HG02981 (cell line): ENCODE measurements at regions not wholly inside any gene's neighbourhood (a gene's known extent, or its start where the extent isn't known, plus 50 kb on each side); places are given as distances from the start of the nearest gene placed in this dataset.

Source experiments
- ATAC-seq: cut with Tn5 transposase; IDR thresholded peaks from one replicate; pipeline ENCODE4 v1.9.1; 2021; ENCODE audit warnings: mild to moderate bottlenecking, moderate library complexity; ENCODE audit not compliant: unreplicated experiment

GRCh38 chr3:59160133-59160746 lies 110.4 kb upstream of the CFAP20DC start:
- no peak for ATAC-seq

DNA sequence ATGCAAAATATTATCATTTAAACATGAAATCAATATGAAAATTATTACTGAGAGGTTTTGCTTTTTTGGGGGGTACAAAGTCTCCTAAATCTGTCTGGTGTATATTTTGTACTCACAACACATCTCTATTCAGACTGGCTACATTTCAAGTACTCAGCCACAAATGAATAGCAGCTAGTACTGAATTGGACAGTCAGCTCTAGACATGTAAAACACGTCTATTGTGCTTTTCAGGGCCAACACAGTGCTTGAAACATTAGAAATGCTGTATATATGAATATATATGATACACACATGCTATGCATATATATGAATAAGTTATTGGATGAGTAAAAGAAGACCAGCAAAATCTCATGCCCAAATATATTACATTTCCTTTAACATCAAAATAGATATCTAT lies 103.8 kb upstream of the CFAP20DC start:
- ATAC-seq = no peak

DNA sequence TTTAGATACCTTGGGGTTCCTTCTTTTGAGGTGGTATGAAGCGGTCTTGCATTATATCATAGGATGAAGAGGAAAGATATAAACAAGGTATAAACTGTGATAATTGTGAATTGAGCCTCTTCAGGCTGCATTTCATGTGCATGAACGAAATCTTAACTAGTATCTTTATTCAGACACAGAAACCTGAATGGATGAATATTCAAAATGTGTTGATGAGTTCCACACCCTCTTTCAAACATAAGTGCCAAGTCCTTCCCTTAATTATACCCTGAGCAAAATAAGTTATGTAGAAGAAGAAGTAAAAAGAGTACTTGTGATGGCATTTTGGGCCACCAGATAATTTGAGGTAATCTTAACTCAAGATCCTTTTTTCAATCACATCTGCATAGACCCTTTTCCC lies 103.1 kb upstream of the CFAP20DC start:
- no peak for ATAC-seq

- no peak for ATAC-seq
These were observed 100.2 kb upstream of the CFAP20DC start for GRCh38 chr3:59150039-59150438.

DNA sequence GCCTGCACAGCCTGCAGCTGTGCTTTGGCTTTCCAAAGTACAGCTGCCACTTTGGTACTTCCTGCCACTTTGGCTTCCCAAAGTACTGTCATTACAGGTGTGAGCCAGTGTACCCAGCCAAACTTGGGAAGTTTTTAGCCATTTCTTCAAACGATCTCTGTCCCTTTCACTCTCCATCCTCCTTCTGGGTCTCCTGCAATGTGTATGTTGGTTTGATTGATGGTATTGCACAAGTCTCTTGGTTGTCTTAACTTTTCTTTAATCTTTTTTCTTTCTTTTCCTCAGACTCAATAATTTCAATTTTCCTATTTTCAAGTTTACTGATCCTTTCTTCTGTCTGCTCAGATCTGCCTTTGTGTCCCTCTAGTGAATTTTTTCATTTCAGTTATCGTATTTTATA lies 99.3 kb upstream of the CFAP20DC start:
- ATAC-seq = no peak

DNA sequence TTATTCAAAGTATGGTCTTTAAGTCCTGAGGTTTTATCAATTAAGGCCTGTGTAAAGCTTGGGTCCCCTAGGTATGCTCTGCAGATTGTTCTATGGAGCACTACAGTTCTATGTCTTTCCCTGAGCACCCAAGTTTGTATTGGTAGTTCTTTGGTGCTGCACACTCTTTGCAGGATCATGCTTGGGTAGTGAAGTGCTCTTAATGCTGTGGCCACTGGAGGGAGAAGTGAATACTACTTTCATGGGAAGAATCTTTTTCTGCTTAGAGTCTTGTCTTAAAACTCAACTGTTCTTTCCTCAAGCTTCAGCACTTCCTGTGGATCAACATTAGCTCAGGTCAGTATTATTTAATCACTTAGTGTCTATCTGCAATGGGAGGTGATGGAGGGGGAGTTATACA lies 93.6 kb upstream of the CFAP20DC start:
- ATAC-seq = no peak

- no peak for ATAC-seq
These were observed 92.7 kb upstream of the CFAP20DC start for GRCh38 chr3:59142556-59142955.

GRCh38 chr3:59138966-59139365 lies 89.1 kb upstream of the CFAP20DC start:
- no peak for ATAC-seq

- ATAC-seq = no peak
These were observed 87.6 kb upstream of the CFAP20DC start for GRCh38 chr3:59137415-59137814.

- no peak for ATAC-seq
These were observed 86.3 kb upstream of the CFAP20DC start for GRCh38 chr3:59136081-59136480.

DNA sequence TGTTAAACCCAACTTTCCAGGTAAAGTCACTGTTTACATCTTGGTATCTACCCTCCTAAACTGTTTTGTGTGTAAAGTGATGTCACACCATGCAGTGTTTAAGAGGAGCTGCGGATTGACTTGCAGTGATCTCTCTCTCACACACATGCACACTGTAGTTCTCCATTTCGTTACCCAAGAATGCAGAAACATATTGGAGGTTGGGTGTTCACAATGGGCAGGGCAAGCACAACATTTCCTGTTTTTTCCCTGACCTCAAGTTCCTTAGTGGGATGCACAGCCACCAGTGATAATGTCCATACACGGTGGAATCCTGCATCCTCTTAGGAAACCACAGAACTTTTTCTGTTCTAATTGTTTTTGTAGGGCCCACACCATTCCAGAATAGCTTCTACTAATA lies 85.3 kb upstream of the CFAP20DC start:
- no peak for ATAC-seq

- no peak for ATAC-seq
These were observed 83.5 kb upstream of the CFAP20DC start for GRCh38 chr3:59133311-59133710.

DNA sequence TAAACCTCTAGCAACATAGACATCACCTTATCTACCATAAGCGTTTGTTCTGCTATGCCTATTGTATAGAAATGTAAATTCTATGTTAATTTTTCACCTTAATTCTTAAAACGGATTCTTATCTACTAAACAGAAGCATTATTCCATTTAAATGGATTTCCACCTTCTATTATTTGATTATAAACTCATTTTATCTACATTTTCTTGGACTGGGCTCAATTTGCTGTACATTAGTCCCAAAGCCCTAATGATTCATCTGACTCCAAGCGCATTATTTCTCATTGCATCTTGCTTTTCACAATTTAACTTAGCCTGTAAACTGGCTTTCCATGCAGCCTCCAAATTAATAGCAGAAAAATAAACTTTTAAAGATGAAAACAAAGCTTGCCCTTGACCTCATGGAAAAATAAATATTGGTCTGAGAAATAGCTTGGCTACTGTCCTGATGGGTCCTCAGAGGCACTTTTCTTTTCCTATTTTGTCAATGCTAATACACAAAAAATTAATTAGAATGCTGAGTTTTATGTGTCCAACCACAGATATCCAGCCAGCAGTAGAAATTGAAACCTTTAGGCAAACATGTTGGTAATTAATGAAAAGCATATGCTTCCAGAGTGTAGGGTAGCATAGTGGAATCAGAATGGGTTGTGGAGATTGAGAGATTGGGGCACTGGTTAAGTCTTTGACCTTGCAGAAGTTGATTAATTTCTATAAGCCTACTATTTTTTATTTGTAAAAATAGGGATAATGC lies 81.4 kb upstream of the CFAP20DC start:
- ATAC-seq = no peak

DNA sequence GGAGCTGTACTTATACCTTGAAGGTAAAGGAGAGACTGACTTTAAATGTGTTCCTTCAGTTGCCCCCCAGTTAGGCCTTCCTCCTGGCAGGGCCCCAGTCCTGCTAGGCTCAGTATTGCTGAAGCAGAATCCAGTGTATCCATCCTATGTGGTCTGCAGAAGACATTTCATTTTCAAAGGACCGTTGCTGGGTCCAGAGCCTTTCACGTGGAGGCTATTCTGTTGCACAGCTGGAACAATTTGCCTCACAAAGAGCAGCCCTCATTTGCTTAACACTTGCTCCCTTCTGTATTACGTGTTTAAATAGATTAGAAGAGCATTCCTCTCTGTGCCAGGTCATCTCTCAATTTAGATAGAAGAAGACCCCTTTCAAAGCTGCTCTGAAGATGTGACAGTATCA lies 78.9 kb upstream of the CFAP20DC start:
- ATAC-seq = no peak

DNA sequence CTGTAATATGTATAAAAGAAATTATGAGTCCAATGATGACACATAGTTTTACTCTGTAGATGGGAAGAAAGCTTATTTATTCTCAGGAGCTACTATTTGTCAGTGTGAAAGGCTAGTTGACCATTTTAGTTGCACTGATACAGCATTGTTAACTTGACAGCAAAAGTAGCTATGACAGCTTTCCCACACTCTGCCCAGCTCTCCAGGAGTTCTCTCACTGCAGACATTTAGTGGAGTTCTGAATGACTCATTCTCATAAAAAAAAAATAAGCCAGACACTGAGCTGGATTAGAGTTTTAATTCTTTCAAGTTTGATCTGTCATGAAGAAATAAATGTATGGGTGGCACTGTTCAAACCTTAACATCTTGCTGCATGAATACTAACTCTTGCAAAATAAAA lies 77.2 kb upstream of the CFAP20DC start:
- ATAC-seq = no peak

DNA sequence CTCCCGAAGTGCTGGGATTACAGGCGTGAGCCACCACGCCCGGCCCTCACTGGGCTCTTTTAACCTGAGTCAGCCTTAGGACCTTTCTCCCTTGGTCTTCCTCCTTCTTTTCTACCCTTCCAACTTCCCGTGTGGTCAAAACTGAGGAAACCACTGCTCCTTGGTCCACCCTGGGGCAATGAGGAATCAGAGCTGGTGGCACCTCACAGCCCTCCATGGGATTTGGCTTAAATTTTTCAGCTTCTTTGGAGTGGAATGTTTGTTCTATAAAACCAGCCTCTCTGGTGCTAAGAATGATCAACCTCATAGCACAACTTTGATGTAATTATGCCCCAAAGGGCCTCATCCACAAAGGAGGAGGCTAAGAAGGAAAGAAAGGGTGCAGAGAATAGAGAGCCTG lies 76.6 kb upstream of the CFAP20DC start:
- no peak for ATAC-seq

DNA sequence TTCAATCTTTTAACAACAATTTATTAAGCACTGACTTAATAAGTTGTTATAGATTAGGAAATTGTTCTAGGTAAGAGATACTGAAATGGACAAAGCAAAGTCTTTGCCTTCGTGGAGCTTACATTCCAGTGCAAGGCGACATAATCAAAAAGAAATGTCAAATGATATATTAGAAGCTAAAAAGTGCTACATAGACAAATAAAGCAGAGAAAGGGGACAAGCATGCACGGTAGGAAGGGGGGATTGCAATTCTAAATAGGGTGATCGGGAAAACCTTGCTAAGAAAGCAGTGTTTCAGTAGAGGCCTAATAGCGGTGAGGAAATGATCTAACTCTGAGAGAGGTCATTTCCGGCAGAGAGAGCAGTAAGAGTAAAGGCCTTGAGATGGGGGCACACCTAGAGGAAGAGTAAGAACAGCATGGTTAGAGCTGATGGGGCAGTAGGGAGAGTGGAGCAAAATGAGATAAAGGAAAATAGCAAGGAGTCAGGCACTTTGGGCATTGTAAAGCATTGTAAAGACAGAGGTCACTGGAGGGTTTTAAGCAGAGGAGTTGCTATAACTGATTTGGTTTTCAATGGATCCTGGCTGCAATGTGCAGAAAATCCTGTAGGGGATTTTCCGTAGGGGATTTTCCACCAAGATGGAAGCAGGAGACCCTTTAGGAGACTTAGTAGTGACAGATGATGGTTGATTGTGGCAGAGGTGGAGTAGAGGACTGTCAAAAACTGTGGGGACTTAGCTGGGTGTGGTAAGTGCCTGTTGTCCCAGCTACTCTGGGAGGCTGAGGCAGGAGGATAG lies 71.7 kb upstream of the CFAP20DC start:
- no peak for ATAC-seq

DNA sequence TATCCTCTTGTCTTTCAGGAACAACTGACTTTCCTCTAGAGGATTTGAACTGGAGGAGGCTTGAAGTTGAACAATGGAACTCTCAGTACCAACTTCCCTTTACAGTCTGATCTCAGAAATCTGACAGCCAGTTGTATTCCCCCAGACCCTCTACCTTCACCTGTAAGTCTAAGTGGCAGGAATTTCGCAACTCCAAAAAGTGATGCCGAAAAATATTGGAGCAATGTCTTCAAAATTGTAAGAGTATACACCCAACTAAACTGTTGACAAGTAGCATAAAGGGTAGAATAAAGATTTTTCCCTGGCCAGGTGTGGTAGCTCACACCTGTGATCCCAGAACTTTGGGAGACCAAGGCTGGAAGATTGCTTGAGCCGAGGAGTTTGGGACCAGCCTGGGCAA lies 69.1 kb upstream of the CFAP20DC start:
- ATAC-seq = no peak

DNA sequence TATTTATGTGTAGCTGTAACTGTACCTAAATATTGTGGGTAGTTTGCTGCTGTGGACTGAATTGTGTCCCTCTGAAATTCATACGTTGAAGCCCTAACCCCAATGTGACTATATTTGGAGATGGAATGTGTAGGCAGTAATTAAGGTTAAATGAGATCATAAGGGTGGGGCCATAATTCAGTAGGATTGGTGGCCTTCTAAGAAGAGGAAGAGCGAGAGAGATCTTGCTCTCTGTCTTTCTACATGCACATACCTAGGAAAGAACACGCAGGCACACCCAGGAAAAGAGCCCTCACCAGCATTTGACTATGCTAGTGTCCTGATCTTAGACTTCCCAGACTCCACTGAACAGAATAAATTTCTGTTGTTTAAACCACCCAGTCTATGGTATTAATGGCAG lies 67.6 kb upstream of the CFAP20DC start:
- ATAC-seq = no peak

GRCh38 chr3:59116233-59116537 lies 66.4 kb upstream of the CFAP20DC start:
- no peak for ATAC-seq

- no peak for ATAC-seq
These were observed 65.8 kb upstream of the CFAP20DC start for GRCh38 chr3:59115364-59116232.
